Spleen (tissue), 11 donors: ENCODE measurements at regions not wholly inside any gene's neighbourhood (a gene's known extent, or its start where the extent isn't known, plus 50 kb on each side); places are given as distances from the start of the nearest gene placed in this dataset.

ENCODE experiments used
- DNase-seq: peaks from one replicate; pipeline ENCODE4 v3.0.0-alpha.2; 2020
- H3K27ac ChIP-seq, 8 donors: fragments of 200-600 bp; sonication (generic) in 7 of 8; 1 replicate in 4 of 8; 2 replicates in 4 of 8; pipeline versions ENCODE4 v1.5.0 to v1.8.0; 2016 to 2021; ENCODE audit warnings: inconsistent platforms in 4 of 8, mild to moderate bottlenecking in 4 of 8, moderate library complexity in 1 of 8
- H3K27me3 ChIP-seq, 7 donors: fragments of 200-600 bp; sonication (generic) in 6 of 7; replicated peaks in 1 of 7; 1 replicate in 4 of 7; 2 replicates in 3 of 7; pipeline versions ENCODE4 v1.5.0 to v1.8.0; 2016 to 2021; ENCODE audit warnings: inconsistent platforms in 3 of 7, mild to moderate bottlenecking in 1 of 7
- H3K36me3 ChIP-seq, 6 donors: fragments of 200-600 bp; sonication (generic) in 5 of 6; 1 replicate in 4 of 6; 2 replicates in 2 of 6; pipeline versions ENCODE4 v1.5.0 to v1.8.0; 2016 to 2021; ENCODE audit warnings: inconsistent platforms in 2 of 6
- H3K4me1 ChIP-seq, 6 donors: fragments of 200-600 bp; sonication (generic) in 5 of 6; 1 replicate in 3 of 6; 2 replicates in 3 of 6; pipeline versions ENCODE4 v1.5.0 to v1.8.0; 2016 to 2021; ENCODE audit warnings: inconsistent platforms in 3 of 6
- H3K4me3 ChIP-seq, 8 donors: fragments of 200-600 bp; sonication (generic) in 7 of 8; 1 replicate in 4 of 8; 2 replicates in 4 of 8; pipeline versions ENCODE4 v1.5.0 to v1.8.0; 2016 to 2021; ENCODE audit warnings: inconsistent platforms in 4 of 8, mild to moderate bottlenecking in 4 of 8, moderate library complexity in 2 of 8
- H3K9me3 ChIP-seq, 8 donors: fragments of 200-600 bp; sonication (generic) in 7 of 8; 1 replicate in 4 of 8; 2 replicates in 4 of 8; pipeline versions ENCODE4 v1.5.0 to v1.8.0; 2016 to 2021; ENCODE audit warnings: inconsistent platforms in 4 of 8
- POLR2A ChIP-seq, 3 donors: fragments of 450-650 bp; IDR thresholded peaks; one replicate each; pipeline ENCODE4 v1.5.1; 2017; ENCODE audit warnings: antibody characterized with exemption in 3 of 3, mild to moderate bottlenecking in 1 of 3
- POLR2AphosphoS5 ChIP-seq, 3 donors: sonication (generic); formaldehyde crosslinking; IDR thresholded peaks; one replicate each; pipeline ENCODE4 v1.5.1; 2017; ENCODE audit warnings: antibody characterized with exemption in 3 of 3
- WGBS, 5 donors: extraction: QIAGEN DNeasy Blood & Tissue Kit in 3 of 5; methylation state at CpG; one replicate each; pipeline versions ENCODE4 v1.1.5 to v1.1.7; 2013 to 2018; 5-methylcytosine and 5-hydroxymethylcytosine counted together
- intact Hi-C: fragments of 100-400 bp; cut with DNase I; formaldehyde crosslinking; loops from one replicate; pipeline ENCODE4 v1.15.0; 2023; ENCODE audit warnings: low total_unique reads
- TF ChIP-seq, protein P1 (sequence below), 11 experiments: fragments of 200-600 bp in 7 of 11; fragments of 450-650 bp in 4 of 11; sonication (generic) in 4 of 11; IDR thresholded peaks in 8 of 11; conservative IDR thresholded peaks in 3 of 11; 1 replicate in 7 of 11; 2 replicates in 4 of 11; pipeline versions ENCODE4 v1.4.0 to v1.8.0; 2016 to 2021; ENCODE audit warnings: antibody characterized with exemption in 11 of 11, inconsistent platforms in 4 of 11, mild to moderate bottlenecking in 1 of 11
- donor health status: healthy with polysubstance abuse.
- donor health status: DM: no; HTN: no; CAD: no; lungs with moderate emphysema.
- donor health status: DM: no; HTN: no; CAD: no.
- donor health status: Bipolar disorder and iron deficiency.
- donor health status: healthy.
- donor health status: DM: no; HTN: no; CAD: no.
- donor health status: DM: yes; HTN: yes; CAD: no.

DNA sequence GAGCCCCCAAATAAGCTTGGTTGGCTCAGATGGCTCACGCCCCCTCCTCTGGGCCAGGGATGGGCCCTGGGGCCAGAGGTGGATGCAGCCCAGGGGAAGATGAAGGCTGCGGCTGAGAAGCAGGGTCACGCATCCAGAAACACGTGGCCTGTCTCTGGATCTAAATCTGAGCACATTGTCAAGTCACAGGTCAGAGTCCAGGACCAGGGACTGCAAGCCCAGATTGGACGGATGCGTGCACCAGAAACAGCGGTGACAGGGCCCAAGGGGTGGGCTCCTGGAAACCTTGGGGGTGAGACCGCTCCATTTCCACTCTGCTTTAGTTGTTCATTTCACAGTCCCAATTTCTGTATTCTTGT is 226.2 kb downstream of the ACKR3 start:
- intact Hi-C loops = no loop called here
- H3K4me1 ChIP-seq = no peaks in the 10 kb centered on the region
- DNase-seq = no peak
- H3K27ac ChIP-seq = no peak overlapping the region
- 91 to 95% (median 92%) methylated on average over 8 of the region's 8 CpGs for WGBS, 5 donors
- H3K9me3 ChIP-seq = no peaks in the 10 kb centered on the region
- TF ChIP-seq POLR2AphosphoS5 (IDR thresholded peaks at IDR 0.05) = no peak
- peaks cover 0 to 13% (median 0%) of the 10 kb centered on the region in 7 donors for H3K27me3 ChIP-seq
- H3K36me3 ChIP-seq = no peaks in the 10 kb centered on the region
- H3K4me3 ChIP-seq = no peak overlapping the region

DNA sequence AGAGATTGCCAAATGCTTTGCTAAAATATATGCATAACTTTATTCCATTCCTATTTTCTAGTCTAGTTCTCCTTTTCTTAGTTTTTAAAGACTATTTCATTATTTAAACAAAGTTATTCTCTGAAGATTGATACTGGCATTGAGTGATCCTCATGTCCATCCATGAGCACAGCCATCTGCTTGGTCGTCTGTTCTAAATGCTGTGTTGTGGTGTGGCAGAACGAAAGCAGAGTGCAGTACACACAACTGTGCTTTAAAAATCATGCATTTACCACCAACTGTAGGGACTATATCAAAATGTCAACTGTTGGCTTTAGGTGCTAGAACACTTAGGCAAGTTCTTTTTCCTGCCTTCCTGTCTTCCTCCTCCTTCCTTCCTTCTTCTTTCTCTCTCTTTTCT is 226.6 kb downstream of the ACKR3 start:
- no peak overlapping the region for H3K27ac ChIP-seq
- no peaks in the 10 kb centered on the region for H3K36me3 ChIP-seq
- DNase-seq = no peak
- no peak for TF ChIP-seq POLR2A (IDR thresholded peaks at IDR 0.05)
- TF ChIP-seq POLR2AphosphoS5 (IDR thresholded peaks at IDR 0.05) = no peak
- TF ChIP-seq, protein P1, sequence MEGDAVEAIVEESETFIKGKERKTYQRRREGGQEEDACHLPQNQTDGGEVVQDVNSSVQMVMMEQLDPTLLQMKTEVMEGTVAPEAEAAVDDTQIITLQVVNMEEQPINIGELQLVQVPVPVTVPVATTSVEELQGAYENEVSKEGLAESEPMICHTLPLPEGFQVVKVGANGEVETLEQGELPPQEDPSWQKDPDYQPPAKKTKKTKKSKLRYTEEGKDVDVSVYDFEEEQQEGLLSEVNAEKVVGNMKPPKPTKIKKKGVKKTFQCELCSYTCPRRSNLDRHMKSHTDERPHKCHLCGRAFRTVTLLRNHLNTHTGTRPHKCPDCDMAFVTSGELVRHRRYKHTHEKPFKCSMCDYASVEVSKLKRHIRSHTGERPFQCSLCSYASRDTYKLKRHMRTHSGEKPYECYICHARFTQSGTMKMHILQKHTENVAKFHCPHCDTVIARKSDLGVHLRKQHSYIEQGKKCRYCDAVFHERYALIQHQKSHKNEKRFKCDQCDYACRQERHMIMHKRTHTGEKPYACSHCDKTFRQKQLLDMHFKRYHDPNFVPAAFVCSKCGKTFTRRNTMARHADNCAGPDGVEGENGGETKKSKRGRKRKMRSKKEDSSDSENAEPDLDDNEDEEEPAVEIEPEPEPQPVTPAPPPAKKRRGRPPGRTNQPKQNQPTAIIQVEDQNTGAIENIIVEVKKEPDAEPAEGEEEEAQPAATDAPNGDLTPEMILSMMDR (IDR thresholded peaks at IDR 0.05 in 8 of 11, conservative IDR thresholded peaks at IDR 0.05 in 3 of 11) = no peak
- H3K4me3 ChIP-seq = no peak overlapping the region
- no peaks in the 10 kb centered on the region for H3K9me3 ChIP-seq
- WGBS, 5 donors = 76 to 85% (median 84%) methylated on average over 2 of the region's 2 CpGs
- intact Hi-C loops = no loop called here
- H3K27me3 ChIP-seq = peaks cover 0 to 10% (median 0%) of the 10 kb centered on the region in 7 donors
- H3K4me1 ChIP-seq = no peaks in the 10 kb centered on the region

DNA sequence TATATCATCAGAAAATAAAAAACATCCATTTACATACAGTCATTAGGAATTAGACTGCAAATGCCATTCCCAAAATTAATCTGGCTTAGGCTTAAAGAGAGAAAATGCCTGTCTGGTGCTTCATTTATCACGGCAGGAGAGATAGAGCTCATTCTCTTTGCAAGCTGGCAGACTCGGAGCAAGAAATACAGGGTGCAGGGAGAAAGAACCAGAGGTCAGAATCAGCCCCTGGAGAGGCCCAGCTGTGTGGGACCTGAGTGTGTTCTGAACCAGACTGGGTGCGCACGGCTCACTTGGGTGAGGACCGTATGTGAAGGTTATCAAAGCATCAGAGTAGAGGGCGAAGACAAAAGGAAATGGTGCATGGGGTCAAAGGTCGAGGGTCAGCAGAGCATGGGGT is 227.8 kb downstream of the ACKR3 start:
- intact Hi-C loops = no loop called here
- DNase-seq = no peak
- peaks cover 0 to 7% (median 0%) of the 10 kb centered on the region in 7 donors for H3K27me3 ChIP-seq
- no peaks in the 10 kb centered on the region for H3K9me3 ChIP-seq
- no peak for TF ChIP-seq POLR2AphosphoS5 (IDR thresholded peaks at IDR 0.05)
- TF ChIP-seq, protein P1 (IDR thresholded peaks at IDR 0.05 in 8 of 11, conservative IDR thresholded peaks at IDR 0.05 in 3 of 11) = no peak
- no peak for TF ChIP-seq POLR2A (IDR thresholded peaks at IDR 0.05)
- H3K36me3 ChIP-seq = no peaks in the 10 kb centered on the region
- H3K4me1 ChIP-seq = no peaks in the 10 kb centered on the region
- H3K4me3 ChIP-seq = no peak overlapping the region
- no peak overlapping the region for H3K27ac ChIP-seq
- 71 to 83% (median 75%) methylated on average over 7 of the region's 7 CpGs for WGBS, 5 donors

DNA sequence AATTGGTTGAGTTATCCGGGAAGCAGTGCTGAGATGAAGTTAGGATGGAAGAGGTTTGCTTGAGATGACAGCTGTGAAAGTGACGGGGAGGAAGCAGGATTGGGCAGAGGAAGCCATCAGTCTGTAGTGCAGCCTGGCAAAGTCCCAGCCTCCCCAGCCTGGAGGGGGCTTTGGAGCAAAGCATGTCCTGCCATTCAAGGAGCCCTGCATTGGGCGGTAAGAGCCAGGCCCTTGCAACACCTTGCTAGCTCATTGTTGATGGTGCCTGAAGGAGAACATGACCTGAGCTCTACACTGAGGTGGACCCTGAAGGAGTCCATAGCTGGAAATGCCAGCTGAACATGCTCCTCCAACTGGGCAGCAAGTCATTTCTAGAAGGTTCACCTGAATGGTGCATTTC is 228.9 kb downstream of the ACKR3 start:
- Histone ChIP-seq H3K27ac (no peak overlapping the region), H3K4me3 (no peak overlapping the region), H3K4me1 (no peaks in the 10 kb centered on the region), H3K36me3 (no peaks in the 10 kb centered on the region), H3K9me3 (no peaks in the 10 kb centered on the region), H3K27me3 (peaks cover 0 to 5% (median 0%) of the 10 kb centered on the region in 7 donors)
- 92 to 98% (median 95%) methylated on average over 3 of the region's 3 CpGs for WGBS, 5 donors
- intact Hi-C loops = no loop called here
- no peak for TF ChIP-seq POLR2AphosphoS5 (IDR thresholded peaks at IDR 0.05)
- TF ChIP-seq, protein P1 (IDR thresholded peaks at IDR 0.05 in 8 of 11, conservative IDR thresholded peaks at IDR 0.05 in 3 of 11) = no peak
- no peak for DNase-seq

DNA sequence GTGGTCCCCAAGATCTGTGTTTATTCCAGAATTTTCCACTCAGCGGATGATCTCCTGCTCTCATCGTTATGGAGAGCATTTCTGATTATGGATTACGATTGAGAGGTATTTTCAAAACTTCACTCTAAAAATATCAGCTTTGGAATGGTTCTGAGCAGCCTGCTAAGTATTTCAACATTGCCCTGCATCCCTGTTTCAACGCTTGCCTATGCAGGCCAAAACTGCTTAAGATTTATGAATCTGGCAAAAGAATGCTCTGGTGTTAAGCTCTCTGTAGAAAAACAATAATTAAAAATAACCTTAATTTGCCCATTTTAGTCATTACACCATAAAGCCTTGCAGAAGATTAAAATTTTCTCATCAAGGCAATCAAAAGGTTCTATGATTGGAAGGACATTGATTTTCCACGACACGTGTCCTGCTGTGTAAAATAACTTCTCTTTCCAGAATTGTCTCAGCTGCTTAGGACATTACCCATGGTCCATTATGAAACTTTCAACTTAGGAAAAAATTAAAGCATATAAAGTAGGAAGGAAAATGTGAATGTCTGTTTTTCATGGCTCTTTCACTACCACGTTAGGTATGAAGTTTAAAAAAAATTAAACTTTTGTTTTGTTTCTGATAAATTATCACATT is 229.9 kb downstream of the ACKR3 start:
- no peak overlapping the region for H3K4me3 ChIP-seq
- no peak for DNase-seq
- no peaks in the 10 kb centered on the region for H3K36me3 ChIP-seq
- WGBS, 5 donors = 88 to 98% (median 89%) methylated on average over 7 of the region's 7 CpGs
- no peak for TF ChIP-seq POLR2AphosphoS5 (IDR thresholded peaks at IDR 0.05)
- no peak for TF ChIP-seq POLR2A (IDR thresholded peaks at IDR 0.05)
- TF ChIP-seq, protein P1 (IDR thresholded peaks at IDR 0.05 in 8 of 11, conservative IDR thresholded peaks at IDR 0.05 in 3 of 11) = no peak
- no peak overlapping the region for H3K27ac ChIP-seq
- peaks cover 0 to 11% (median 0%) of the 10 kb centered on the region in 7 donors for H3K27me3 ChIP-seq
- H3K4me1 ChIP-seq = no peaks in the 10 kb centered on the region
- intact Hi-C loops = no loop called here
- H3K9me3 ChIP-seq = no peaks in the 10 kb centered on the region
